GM23338 (cell line): ENCODE measurements at regions not wholly inside any gene's neighbourhood (a gene's known extent, or its start where the extent isn't known, plus 50 kb on each side); places are given as distances from the start of the nearest gene placed in this dataset.

Experiments used
- ATAC-seq: fragments of 200-7000 bp; cut with Tn5 transposase; 3 replicates; pipeline ENCODE4 v1.9.1; 2020
- DNase-seq: peaks from one replicate; pipeline ENCODE4 v3.0.0-alpha.2; 2015; ENCODE audit warnings: low spot score
- H2AFZ ChIP-seq: fragments of 200-600 bp; sonication (generic); 2 replicates; pipeline ENCODE4 v1.8.0; 2016; ENCODE audit warnings: antibody characterized with exemption, mild to moderate bottlenecking, moderate library complexity
- H3F3A ChIP-seq: fragments of 200-600 bp; sonication (generic); replicated peaks from 2 replicates; pipeline ENCODE4 v1.8.0; 2017; ENCODE audit warnings: antibody characterized with exemption, mixed run types, low read depth
- H3K27ac ChIP-seq: fragments of 200-600 bp; sonication (generic); 2 replicates; pipeline ENCODE4 v1.6.1; 2016; ENCODE audit warnings: low read depth
- H3K27me3 ChIP-seq: fragments of 200-600 bp; sonication (generic); 2 replicates; pipeline ENCODE4 v1.8.0; 2016; ENCODE audit warnings: mild to moderate bottlenecking, mixed run types, moderate library complexity; ENCODE audit not compliant: insufficient read depth
- H3K36me3 ChIP-seq: fragments of 200-600 bp; sonication (generic); 2 replicates; pipeline ENCODE4 v1.8.0; 2016; ENCODE audit warnings: mild to moderate bottlenecking; ENCODE audit not compliant: insufficient read depth
- H3K4me1 ChIP-seq: fragments of 200-600 bp; sonication (generic); 2 replicates; pipeline ENCODE4 v1.8.0; 2016; ENCODE audit warnings: mild to moderate bottlenecking, moderate library complexity; ENCODE audit not compliant: insufficient read depth
- H3K4me2 ChIP-seq: fragments of 200-600 bp; sonication (generic); 2 replicates; pipeline ENCODE4 v1.7.1; 2017; ENCODE audit warnings: mixed run types
- H3K4me3 ChIP-seq: fragments of 200-600 bp; sonication (generic); 2 replicates; pipeline ENCODE4 v1.6.1; 2016; ENCODE audit warnings: mixed run types
- H3K79me2 ChIP-seq: fragments of 200-600 bp; sonication (generic); replicated peaks from 2 replicates; pipeline ENCODE4 v1.8.0; 2017; ENCODE audit warnings: mild to moderate bottlenecking; ENCODE audit not compliant: insufficient read depth
- H3K9me2 ChIP-seq: fragments of 200-600 bp; sonication (generic); 2 replicates; pipeline ENCODE4 v1.8.0; 2017; ENCODE audit not compliant: insufficient read depth
- H4K20me1 ChIP-seq: fragments of 200-600 bp; sonication (generic); replicated peaks from 2 replicates; pipeline ENCODE4 v1.8.0; 2017; ENCODE audit warnings: mild to moderate bottlenecking; ENCODE audit not compliant: insufficient read depth
- H3K27ac Mint-ChIP-seq: 2 replicates; pipeline ENCODE4 v1.8.0; 2020; ENCODE audit warnings: inconsistent platforms, mild to moderate bottlenecking, moderate library complexity, mixed read lengths
- H3K27me3 Mint-ChIP-seq: 3 replicates; pipeline ENCODE4 v1.8.0; 2022; ENCODE audit warnings: low read depth, mild to moderate bottlenecking, moderate library complexity, mixed read lengths, inconsistent platforms; ENCODE audit not compliant: insufficient read depth, poor library complexity
- H3K36me3 Mint-ChIP-seq: 3 replicates; pipeline ENCODE4 v1.8.0; 2021; ENCODE audit warnings: low read depth, mild to moderate bottlenecking, inconsistent platforms, moderate library complexity, mixed read lengths
- H3K4me1 Mint-ChIP-seq: 3 replicates; pipeline ENCODE4 v1.8.0; 2020; ENCODE audit warnings: mild to moderate bottlenecking, inconsistent platforms, mixed read lengths
- H3K4me3 Mint-ChIP-seq: 3 replicates; pipeline ENCODE4 v1.8.0; 2021; ENCODE audit warnings: moderate library complexity, mild to moderate bottlenecking, inconsistent platforms, mixed read lengths
- H3K9me3 Mint-ChIP-seq: 3 replicates; pipeline ENCODE4 v1.8.0; 2020; ENCODE audit warnings: moderate library complexity, mild to moderate bottlenecking, inconsistent platforms, mixed read lengths
- CREB1 ChIP-seq: fragments of 250-450 bp; sonication (Bioruptor Pico); IDR thresholded peaks from 2 replicates; pipeline ENCODE4 v1.5.0; 2020; ENCODE audit warnings: low read depth, mild to moderate bottlenecking, moderate library complexity
- EZH2 ChIP-seq: fragments of 200-600 bp; sonication (generic); IDR thresholded peaks from one replicate; pipeline ENCODE4 v1.8.0; 2017; ENCODE audit warnings: antibody characterized with exemption, mild to moderate bottlenecking, low read depth; ENCODE audit not compliant: unreplicated experiment
- JUNB ChIP-seq: IDR thresholded peaks from one replicate; pipeline ENCODE4 v1.6.1; 2016; ENCODE audit warnings: antibody characterized with exemption; ENCODE audit not compliant: unreplicated experiment
- NANOG ChIP-seq: IDR thresholded peaks from 2 replicates; pipeline ENCODE4 v1.6.1; 2016; ENCODE audit warnings: antibody characterized with exemption, borderline replicate concordance
- POLR2AphosphoS5 ChIP-seq: IDR thresholded peaks from 2 replicates; pipeline ENCODE4 v1.6.1; 2016; ENCODE audit warnings: antibody characterized with exemption, low read depth
- REST ChIP-seq: IDR thresholded peaks from one replicate; pipeline ENCODE4 v1.6.1; 2018; ENCODE audit warnings: antibody characterized with exemption; ENCODE audit not compliant: unreplicated experiment
- STAT1 ChIP-seq: IDR thresholded peaks from one replicate; pipeline ENCODE4 v1.6.1; 2016; ENCODE audit warnings: antibody characterized with exemption; ENCODE audit not compliant: unreplicated experiment
- ZNF114 ChIP-seq: fragments of 250-450 bp; sonication (Bioruptor Pico); IDR thresholded peaks from 2 replicates; pipeline ENCODE4 v1.5.0; 2020; ENCODE audit warnings: mild to moderate bottlenecking, moderate library complexity
- ZNF331 ChIP-seq: fragments of 250-450 bp; sonication (Bioruptor Pico); IDR thresholded peaks from 2 replicates; pipeline ENCODE4 v1.5.0; 2020; ENCODE audit warnings: low read depth, mild to moderate bottlenecking, moderate library complexity

- Histone ChIP-seq H3K79me2 (no peaks in the 10 kb centered on the region), H4K20me1 (no peaks in the 10 kb centered on the region), H3F3A (no peaks in the 10 kb centered on the region), H3K27ac (no peak overlapping the region), H3K4me2 (no peak overlapping the region; the same call in 1 of the 2 replicates), H3K27me3 (no peaks in the 10 kb centered on the region), H3K9me2 (no peaks in the 10 kb centered on the region), H3K4me3 (no peak overlapping the region), H2AFZ (no peak overlapping the region), H3K36me3 (no peaks in the 10 kb centered on the region), H3K4me1 (peaks cover 42% of the 10 kb centered on the region)
- Mint-ChIP-seq H3K9me3 (peaks cover 84% of the 10 kb centered on the region), H3K36me3 (peaks cover 18% of the 10 kb centered on the region), H3K4me1 (no peaks in the 10 kb centered on the region), H3K4me3 (no peak overlapping the region), H3K27ac (no peak overlapping the region), H3K27me3 (no peaks in the 10 kb centered on the region)
- TF ChIP-seq STAT1 (no peak), NANOG (no peak), ZNF331 (CRISPR knock-in tag) (no peak), ZNF114 (CRISPR knock-in tag) (no peak), JUNB (no peak), CREB1 (CRISPR knock-in tag) (no peak), REST (no peak)
- DNase-seq (no peak), ATAC-seq (no peak)
Observed at GRCh38 chr3:1501406-1502115, 408.7 kb downstream of the CNTN6 start.

DNA sequence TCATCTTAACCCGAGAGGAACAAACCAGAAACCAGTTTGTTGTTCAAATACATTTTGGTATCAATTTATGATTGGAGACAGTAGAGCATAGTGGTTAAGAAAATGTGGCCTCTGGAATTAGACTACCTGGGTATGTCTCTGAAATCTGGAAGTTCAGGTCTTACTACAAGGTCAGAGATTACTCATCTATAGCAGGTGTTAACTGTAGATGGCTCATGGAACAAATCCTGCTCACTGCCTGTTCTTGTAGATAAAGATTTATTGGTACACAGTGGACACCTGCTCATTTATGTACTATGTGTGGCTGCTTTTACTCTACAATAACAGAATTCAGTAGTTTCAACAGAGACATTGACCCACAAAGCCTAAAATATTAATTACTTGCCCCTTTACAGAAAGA, 413.3 kb downstream of the CNTN6 start:
- ATAC-seq = no peak
- Mint-ChIP-seq H3K27ac (no peak overlapping the region), H3K4me1 (no peaks in the 10 kb centered on the region), H3K4me3 (no peak overlapping the region), H3K36me3 (peaks cover 16% of the 10 kb centered on the region; the same call in 2 of the 3 replicates), H3K27me3 (no peaks in the 10 kb centered on the region), H3K9me3 (peaks cover 84% of the 10 kb centered on the region)
- Histone ChIP-seq H3K4me1 (peaks cover 57% of the 10 kb centered on the region), H3K9me2 (no peaks in the 10 kb centered on the region), H4K20me1 (no peaks in the 10 kb centered on the region), H3K79me2 (no peaks in the 10 kb centered on the region), H3F3A (no peaks in the 10 kb centered on the region), H3K4me2 (peak overlapping the region; percentile 47), H3K27ac (peak overlapping the region; percentile 21; the same call in 1 of the 2 replicates), H3K36me3 (no peaks in the 10 kb centered on the region), H2AFZ (no peak overlapping the region), H3K27me3 (no peaks in the 10 kb centered on the region), H3K4me3 (no peak overlapping the region)
- no peak for DNase-seq
- TF ChIP-seq EZH2 (no peak), NANOG (no peak), CREB1 (CRISPR knock-in tag) (no peak), ZNF114 (CRISPR knock-in tag) (no peak), POLR2AphosphoS5 (no peak), REST (no peak), STAT1 (no peak)
